ENCODE measurements at regions not wholly inside any gene's neighbourhood (a gene's known extent, or its start where the extent isn't known, plus 50 kb on each side); places are given as distances from the start of the nearest gene placed in this dataset.

GRCh38 chr3:156611870-156612494 lies 57.1 kb upstream of the SSR3 start:
- TF ChIP-seq CTCF (IDR thresholded peaks at IDR 0.05 in 8 of 11, conservative IDR thresholded peaks at IDR 0.05 in 3 of 11) (no peak), POLR2A (IDR thresholded peaks at IDR 0.05) (no peak), POLR2AphosphoS5 (IDR thresholded peaks at IDR 0.05) (no peak)
